DMS 273 (cell line): ENCODE measurements at regions not wholly inside any gene's neighbourhood (a gene's known extent, or its start where the extent isn't known, plus 50 kb on each side); places are given as distances from the start of the nearest gene placed in this dataset.
A peak's percentile ranks its signal among the peaks of the same experiment; 100 is the strongest.

Source experiments
- DNase-seq: peaks from one replicate; lab custom pipeline; 2025; ENCODE audit not compliant: unreplicated experiment; lab: John Stamatoyannopoulos, UW

GRCh38 chr3:14307656-14308302 is 94.6 kb upstream of the SLC6A6 start:
- DNase-seq, result no peak

DNA sequence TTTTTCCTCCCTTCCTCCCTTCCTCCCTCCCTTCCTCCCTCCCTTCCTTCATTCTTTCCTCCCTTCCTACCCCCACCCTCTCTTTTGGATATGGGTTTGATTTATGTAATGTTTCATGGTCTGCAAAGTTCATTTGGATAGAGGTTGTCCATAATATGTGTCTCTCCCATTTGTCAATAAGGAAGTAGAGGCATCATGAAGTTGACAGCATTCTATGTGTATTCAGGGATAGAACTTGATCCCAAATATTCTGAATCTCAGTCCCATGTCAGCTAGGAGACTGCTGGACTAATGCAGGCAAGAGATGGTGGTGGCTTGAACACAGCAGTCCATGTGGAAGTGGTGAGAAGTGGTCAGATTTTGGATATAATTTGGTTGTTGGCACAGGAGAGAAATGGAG is 90.7 kb upstream of the SLC6A6 start:
- no peak for DNase-seq

DNA sequence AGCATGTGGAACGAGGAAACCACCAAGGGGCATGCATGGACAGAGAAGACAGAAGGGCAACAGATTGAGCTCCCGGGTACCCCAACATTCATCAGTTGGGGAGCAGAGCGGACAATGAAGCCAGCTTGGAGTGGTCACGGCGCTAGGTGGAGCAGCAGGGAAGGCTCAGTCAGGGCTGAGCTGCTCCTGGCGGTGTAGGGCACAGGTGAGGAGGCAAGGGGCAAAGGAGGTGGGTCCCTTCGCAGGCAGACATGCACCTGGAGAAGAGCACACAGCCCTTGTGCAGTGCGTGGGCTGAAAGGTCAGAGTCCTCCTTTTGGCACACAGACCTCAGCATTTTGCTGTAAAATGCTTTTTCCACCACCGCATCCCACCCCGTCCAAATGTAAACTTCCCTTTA is 90.0 kb upstream of the SLC6A6 start:
- no peak for DNase-seq

- no peak for DNase-seq
Measured at GRCh38 chr3:14317057-14317553, 85.3 kb upstream of the SLC6A6 start.

DNA sequence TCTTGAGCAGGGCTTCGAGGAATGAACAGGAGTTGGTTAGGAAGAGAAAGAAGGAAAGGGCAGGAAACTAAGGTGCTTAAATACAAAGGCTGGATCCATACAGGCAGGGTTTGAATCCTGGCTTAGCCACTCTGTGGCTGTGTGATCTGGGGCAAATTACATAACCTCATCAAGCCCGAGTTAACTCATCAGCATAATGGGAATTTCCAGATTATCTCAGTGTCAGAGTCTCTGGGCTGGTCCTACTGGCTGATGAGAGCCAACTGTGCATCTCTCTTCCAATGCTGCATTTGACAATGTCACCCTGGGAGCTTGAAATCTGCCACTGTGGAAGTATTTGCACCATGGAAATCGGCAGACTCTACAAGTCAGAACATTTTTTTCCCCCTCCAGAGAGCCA is 83.8 kb upstream of the SLC6A6 start:
- DNase-seq, result no peak

DNA sequence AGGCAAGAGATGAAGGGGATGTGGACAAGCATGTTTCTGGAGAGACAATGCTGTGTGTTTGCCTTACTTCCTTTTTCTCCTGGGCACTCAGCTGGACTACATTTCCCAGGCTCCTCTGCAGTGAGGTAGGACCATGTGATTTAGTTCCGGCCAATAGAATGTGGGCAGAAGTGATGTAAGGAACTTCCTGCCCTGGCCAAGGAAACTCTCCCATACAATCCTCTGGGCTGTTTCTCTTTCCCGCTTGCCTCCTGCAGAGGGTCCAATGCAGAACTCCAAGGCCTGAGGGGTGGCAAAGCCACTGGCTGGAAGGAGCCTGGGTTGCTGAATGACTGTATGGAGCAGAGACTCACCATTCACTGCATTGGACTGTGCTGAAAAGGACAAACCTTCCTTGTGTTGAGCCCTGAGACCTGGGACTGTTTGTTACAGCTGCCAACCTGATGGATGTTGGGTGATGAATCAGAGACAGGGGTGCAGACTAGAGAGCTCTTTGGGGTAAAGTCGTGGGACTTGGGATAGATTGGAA is 82.7 kb upstream of the SLC6A6 start:
- DNase-seq, result peak; percentile 75

GRCh38 chr3:14320219-14320618 is 82.2 kb upstream of the SLC6A6 start:
- no peak for DNase-seq

DNA sequence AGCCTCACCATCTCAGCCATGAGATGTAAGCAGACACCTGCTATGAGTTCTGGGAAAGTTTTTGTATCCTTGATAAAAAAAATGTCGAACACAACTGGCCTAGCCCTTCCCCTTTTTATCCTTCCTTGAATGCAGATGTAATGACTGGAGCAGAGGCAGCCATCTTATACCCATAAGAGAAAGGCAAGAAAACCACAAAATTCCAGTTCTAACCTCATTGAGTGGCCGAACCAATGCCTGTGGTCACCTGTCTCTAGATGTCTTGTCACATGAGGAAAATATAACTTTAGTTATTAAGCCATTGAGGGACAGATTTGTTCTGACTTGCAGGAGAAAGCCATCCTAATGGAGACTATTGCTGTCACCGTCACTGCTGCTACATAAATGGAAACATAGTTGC is 80.4 kb upstream of the SLC6A6 start:
- no peak for DNase-seq

DNA sequence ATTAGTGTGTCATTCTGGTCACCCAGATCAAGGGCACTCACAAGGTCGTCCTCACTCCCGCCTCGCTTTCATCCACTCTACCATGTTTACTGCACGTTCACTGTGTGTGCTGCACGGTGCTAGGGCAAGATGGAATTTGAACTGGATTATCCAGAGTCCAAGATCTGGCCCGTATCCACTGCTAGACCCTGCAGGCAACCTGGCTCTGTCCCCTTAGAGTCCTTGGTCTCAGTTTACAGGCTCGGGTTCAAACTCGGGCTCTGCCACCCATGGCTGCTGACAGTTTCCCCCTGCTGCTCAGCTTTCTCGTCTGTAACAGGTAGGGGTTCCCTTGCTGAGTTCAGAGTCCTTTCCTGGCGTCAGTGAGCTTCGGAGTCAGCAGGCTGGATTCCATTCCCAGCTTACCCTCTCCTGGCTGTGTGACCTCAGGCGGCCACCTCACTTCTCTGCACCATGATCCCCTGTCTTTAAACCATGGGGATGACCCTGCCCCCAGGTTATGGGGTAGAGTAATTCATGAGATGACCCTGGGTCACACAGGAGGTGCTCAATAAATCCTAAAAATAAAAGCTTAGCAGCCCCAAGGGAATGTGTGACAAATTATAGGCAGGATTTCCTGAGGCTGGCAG is 79.6 kb upstream of the SLC6A6 start:
- no peak for DNase-seq

- DNase-seq, result no peak
Measured at GRCh38 chr3:14323401-14324223, 78.8 kb upstream of the SLC6A6 start.

DNA sequence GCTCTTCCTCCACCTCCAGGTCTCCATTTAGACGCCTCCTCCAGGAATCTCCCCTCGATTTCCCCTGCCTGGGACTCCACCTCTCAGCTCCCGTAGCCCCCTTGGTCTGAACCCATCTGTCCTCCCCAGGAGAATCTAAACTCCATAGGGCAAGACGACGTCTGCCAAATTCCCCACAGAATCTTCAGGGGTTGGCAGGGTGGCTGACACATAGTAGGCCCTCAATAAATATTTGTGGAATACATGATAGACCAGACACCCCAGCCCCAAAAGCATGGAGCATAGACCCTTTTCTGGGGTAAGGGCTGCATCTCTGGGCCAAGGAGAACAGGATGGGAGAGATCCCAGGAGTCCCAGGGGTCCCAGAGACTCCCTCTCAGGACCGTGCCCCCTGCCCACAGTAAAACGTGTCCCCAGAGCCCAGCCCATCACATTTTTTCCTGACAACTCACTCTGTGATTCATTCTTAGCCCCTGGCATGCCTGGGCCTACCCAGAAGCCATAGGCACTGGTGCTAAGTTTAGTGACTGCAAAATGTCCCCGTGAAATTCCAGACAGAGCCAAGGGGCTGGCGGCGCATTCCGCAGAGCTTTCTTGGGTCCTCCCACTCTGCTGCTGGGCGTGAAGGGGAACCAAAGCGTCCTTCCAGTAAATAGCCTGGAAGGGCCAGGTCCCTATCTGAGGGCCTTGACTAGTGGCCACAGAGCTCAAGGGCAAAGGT is 78.0 kb upstream of the SLC6A6 start:
- DNase-seq, result no peak

GRCh38 chr3:14328422-14328821 is 74.0 kb upstream of the SLC6A6 start:
- no peak for DNase-seq

DNA sequence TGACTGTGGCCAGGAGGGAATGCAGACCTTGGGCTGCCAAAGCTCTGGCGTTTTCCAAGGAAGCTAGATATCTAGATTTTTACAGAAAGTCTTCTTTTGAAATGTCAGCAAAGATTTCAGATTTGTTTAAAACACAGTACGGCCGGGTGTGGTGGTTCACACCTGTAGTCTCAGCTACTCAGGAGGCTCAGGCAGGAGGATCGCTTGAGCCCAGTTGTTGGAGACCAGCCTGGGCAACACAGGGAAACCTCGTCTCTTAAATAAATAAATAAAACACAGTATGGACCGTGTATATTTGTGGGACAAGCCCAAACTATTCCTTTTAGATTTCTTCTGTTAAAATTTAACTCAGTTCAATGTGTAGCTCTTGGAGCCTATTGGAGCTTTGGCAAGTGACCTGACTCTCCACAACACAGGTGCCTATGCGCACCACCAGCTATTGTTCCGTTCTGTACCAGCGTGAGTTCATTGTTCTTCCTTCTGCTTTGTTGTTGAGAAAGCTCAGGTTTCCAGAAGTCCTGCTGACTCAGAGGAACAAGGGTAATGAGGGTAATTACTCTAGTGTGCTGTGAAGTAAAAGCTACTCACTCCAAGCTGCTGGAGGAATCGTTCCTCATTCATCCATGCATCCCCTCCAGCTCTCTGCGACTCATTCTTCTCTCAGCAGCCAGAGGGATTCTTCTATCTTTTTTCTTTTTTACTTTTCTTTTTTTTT is 73.1 kb upstream of the SLC6A6 start:
- peak; percentile 30 for DNase-seq

GRCh38 chr3:14329842-14330241 is 72.6 kb upstream of the SLC6A6 start:
- DNase-seq, result no peak

DNA sequence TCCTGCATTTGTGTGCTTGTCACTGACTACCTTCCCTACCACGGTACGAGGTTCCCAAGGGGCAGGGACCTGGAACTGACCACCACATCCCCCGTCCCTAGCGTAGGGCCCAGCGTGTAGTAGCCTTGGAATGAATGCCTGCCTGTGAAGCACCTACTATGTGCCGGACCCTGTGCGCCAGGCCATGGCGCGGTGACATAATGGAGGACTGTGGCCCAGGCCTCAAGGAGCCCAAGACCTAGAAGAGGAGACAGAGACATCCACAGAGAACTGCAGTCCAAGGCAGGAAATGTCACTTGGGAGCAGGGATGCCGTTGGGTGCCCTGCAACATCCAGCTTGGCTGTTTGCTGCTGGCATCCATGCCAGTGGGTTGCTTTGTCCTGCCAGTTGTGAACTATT is 71.9 kb upstream of the SLC6A6 start:
- no peak for DNase-seq

DNA sequence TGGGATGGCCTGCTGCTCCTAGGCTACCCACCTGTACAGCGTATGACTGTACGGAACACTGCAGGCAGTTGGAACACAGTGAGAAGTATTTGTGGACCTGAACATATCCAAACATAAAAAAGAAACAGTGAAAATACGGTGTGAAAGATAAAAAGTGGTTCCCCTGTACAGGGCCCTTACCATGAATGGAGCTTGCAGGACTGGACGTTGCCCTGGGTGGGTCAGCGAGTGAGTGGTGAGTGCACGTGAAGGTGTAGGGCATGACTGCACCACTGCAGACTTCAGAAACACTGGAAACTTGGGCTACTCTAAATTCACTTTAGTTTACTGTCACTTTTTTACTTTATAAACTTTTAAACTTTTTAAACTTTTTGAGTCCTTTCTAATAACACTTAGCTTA is 71.2 kb upstream of the SLC6A6 start:
- DNase-seq, result no peak

DNA sequence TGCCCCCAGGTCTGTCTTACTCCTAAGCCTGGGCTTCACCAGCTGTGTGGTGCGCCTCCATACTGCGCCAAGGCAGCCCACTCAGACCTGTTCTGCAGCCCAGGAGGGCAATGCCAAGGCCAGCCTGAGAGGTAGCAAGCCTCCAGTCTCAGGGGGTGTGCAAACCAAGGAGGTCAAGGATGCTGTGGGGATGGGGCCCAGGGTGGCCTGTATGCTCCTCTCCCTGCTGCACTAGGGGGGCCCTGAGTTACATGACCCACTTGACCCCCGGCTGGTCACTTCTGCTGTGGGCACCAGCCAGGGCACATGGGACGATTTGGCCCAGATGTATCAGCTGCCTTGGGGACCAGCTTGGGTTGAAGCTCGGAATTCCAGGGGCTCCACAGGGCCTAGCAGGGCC is 70.0 kb upstream of the SLC6A6 start:
- DNase-seq, result no peak

- DNase-seq, result no peak
Measured at GRCh38 chr3:14333215-14333614, 69.2 kb upstream of the SLC6A6 start.

GRCh38 chr3:14333621-14334020 is 68.8 kb upstream of the SLC6A6 start:
- no peak for DNase-seq

DNA sequence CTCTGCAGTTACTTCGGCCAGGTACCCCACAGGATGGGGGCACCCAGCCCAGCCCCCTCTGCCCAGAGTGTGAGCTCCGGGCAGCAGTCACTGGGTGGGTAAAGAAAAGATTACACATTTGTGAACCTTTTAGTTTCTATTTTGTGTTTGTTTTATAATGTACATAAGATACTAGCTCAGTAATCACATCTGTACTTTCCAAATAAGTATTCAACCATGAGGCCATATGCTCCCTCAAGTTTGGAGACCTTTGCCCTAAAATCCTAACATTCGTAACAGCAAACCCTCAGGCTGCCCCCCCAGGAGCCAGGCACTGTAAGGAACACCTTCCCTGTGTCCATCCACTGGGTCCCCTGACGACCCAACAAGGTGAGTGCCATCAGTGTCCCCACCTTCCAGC is 68.3 kb upstream of the SLC6A6 start:
- DNase-seq, result no peak

DNA sequence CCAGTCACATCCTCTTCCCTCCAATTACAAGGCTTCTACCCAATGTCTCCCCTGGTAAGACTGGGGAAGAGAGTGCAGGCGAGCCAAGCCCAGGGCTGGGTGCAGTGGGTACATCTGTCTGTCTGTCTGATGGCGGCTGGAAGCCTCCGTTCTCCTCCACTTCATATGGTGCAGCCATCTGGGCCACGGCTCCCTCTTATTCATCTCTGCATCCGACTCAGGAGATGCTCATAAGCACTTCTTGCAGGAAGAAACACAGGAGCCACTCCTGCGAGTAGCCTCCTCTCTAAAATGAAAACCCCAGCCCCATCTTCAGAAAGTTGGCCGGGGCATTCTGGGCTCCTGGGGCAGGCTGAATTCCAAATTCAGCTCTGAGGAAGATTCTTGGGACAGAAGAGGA is 67.5 kb upstream of the SLC6A6 start:
- DNase-seq, result peak; percentile 58
